ENCODE measurements at regions not wholly inside any gene's neighbourhood (a gene's known extent, or its start where the extent isn't known, plus 50 kb on each side); places are given as distances from the start of the nearest gene placed in this dataset.
"Not testable (repeated sequence)": the region's sequence is repeated elsewhere in the genome, so short reads cannot be mapped to it uniquely, and the experiment has no call there.

GRCh38 chr10:37067576-37067975 is 57.8 kb upstream of the ANKRD30A start:
- Mint-ChIP-seq H3K27ac (no peak overlapping the region), H3K27me3 (no peaks in the 10 kb centered on the region), H3K9me3 (peaks cover 19 to 35% (median 26%) of the 10 kb centered on the region in 3 donors), H3K36me3 (no peaks in the 10 kb centered on the region), H3K4me1 (no peaks in the 10 kb centered on the region), H3K4me3 (no peak overlapping the region)
- CTCF ChIA-PET: no interaction called here
- Histone ChIP-seq H3K27me3 (replicated peaks in 1 of 2; ENCODE audit: control insufficient read depth in 2 of 2, extremely low read depth in 1 of 2, insufficient read depth in 2 of 2, low read length in 1 of 2) (no peaks in the 10 kb centered on the region), H3K36me3 (ENCODE audit: control insufficient read depth in 2 of 2, extremely low read depth in 1 of 2, insufficient read depth in 1 of 2, low read length in 1 of 2) (no peaks in the 10 kb centered on the region), H3K27ac (ENCODE audit: low read length) (no peak overlapping the region), H3K4me3 (ENCODE audit: control insufficient read depth in 1 of 2, extremely low read depth in 1 of 2, low read length in 1 of 2) (no peak overlapping the region), H3K4me1 (ENCODE audit: control insufficient read depth in 1 of 2, extremely low read depth in 1 of 2, insufficient read depth in 2 of 2, low read length in 2 of 2) (no peaks in the 10 kb centered on the region), H3K9me3 (no peaks in the 10 kb centered on the region)
- ATAC-seq (replicated peaks in 1 of 4) (no peak), DNase-seq (no peak)
- WGBS (ENCODE audit: insufficient coverage): 92% methylated on average over 5 of the region's 7 CpGs
- POLR2A ChIA-PET: no interaction called here

GRCh38 chr10:37062296-37062695 is 63.1 kb upstream of the ANKRD30A start:
- H3K27ac Mint-ChIP-seq; H3K4me1 ChIP-seq (ENCODE audit: control insufficient read depth in 1 of 2, extremely low read depth in 1 of 2, insufficient read depth in 2 of 2, low read length in 2 of 2); H3K36me3 ChIP-seq (ENCODE audit: control insufficient read depth in 2 of 2, extremely low read depth in 1 of 2, insufficient read depth in 1 of 2, low read length in 1 of 2); CTCF ChIA-PET; H3K9me3 ChIP-seq; ATAC-seq (replicated peaks in 1 of 4); H3K27ac ChIP-seq (ENCODE audit: low read length); H3K4me1 Mint-ChIP-seq; H3K4me3 ChIP-seq (ENCODE audit: control insufficient read depth in 1 of 2, extremely low read depth in 1 of 2, low read length in 1 of 2); H3K36me3 Mint-ChIP-seq; POLR2A ChIA-PET; H3K4me3 Mint-ChIP-seq; DNase-seq; H3K27me3 Mint-ChIP-seq; H3K27me3 ChIP-seq (replicated peaks in 1 of 2; ENCODE audit: control insufficient read depth in 2 of 2, extremely low read depth in 1 of 2, insufficient read depth in 2 of 2, low read length in 1 of 2): not testable (repeated sequence)
- no CpG with 5 or more reads among the region's 16 CpGs for WGBS (ENCODE audit: insufficient coverage)
- peaks cover 13 to 26% (median 17%) of the 10 kb centered on the region in 3 donors for H3K9me3 Mint-ChIP-seq

GRCh38 chr10:37057261-37057660 is 68.1 kb upstream of the ANKRD30A start:
- Histone ChIP-seq H3K27ac (ENCODE audit: low read length) (no peak overlapping the region), H3K27me3 (replicated peaks in 1 of 2; ENCODE audit: control insufficient read depth in 2 of 2, extremely low read depth in 1 of 2, insufficient read depth in 2 of 2, low read length in 1 of 2) (no peaks in the 10 kb centered on the region), H3K9me3 (no peaks in the 10 kb centered on the region), H3K36me3 (ENCODE audit: control insufficient read depth in 2 of 2, extremely low read depth in 1 of 2, insufficient read depth in 1 of 2, low read length in 1 of 2) (no peaks in the 10 kb centered on the region), H3K4me1 (ENCODE audit: control insufficient read depth in 1 of 2, extremely low read depth in 1 of 2, insufficient read depth in 2 of 2, low read length in 2 of 2) (no peaks in the 10 kb centered on the region), H3K4me3 (ENCODE audit: control insufficient read depth in 1 of 2, extremely low read depth in 1 of 2, low read length in 1 of 2) (no peak overlapping the region)
- ChIA-PET POLR2A (no interaction called here), CTCF (no interaction called here)
- no CpG with 5 or more reads among the region's 1 CpG for WGBS (ENCODE audit: insufficient coverage)
- Mint-ChIP-seq H3K36me3 (no peaks in the 10 kb centered on the region), H3K9me3 (peaks cover 8 to 12% (median 10%) of the 10 kb centered on the region in 3 donors), H3K4me3 (no peak overlapping the region), H3K27ac (no peak overlapping the region), H3K27me3 (no peaks in the 10 kb centered on the region), H3K4me1 (no peaks in the 10 kb centered on the region)
- ATAC-seq (replicated peaks in 1 of 4) (no peak), DNase-seq (no peak)

GRCh38 chr10:37053476-37053875 is 71.9 kb upstream of the ANKRD30A start:
- Histone ChIP-seq H3K4me3 (ENCODE audit: control insufficient read depth in 1 of 2, extremely low read depth in 1 of 2, low read length in 1 of 2) (no peak overlapping the region), H3K4me1 (ENCODE audit: control insufficient read depth in 1 of 2, extremely low read depth in 1 of 2, insufficient read depth in 2 of 2, low read length in 2 of 2) (no peaks in the 10 kb centered on the region), H3K9me3 (no peaks in the 10 kb centered on the region), H3K27me3 (replicated peaks in 1 of 2; ENCODE audit: control insufficient read depth in 2 of 2, extremely low read depth in 1 of 2, insufficient read depth in 2 of 2, low read length in 1 of 2) (no peaks in the 10 kb centered on the region), H3K27ac (ENCODE audit: low read length) (no peak overlapping the region), H3K36me3 (ENCODE audit: control insufficient read depth in 2 of 2, extremely low read depth in 1 of 2, insufficient read depth in 1 of 2, low read length in 1 of 2) (no peaks in the 10 kb centered on the region)
- H3K27ac Mint-ChIP-seq: no peak overlapping the region
- no peak for DNase-seq
- POLR2A ChIA-PET: no interaction called here
- H3K4me3 Mint-ChIP-seq: no peak overlapping the region
- H3K36me3 Mint-ChIP-seq: no peaks in the 10 kb centered on the region
- ATAC-seq (replicated peaks in 1 of 4): no peak
- WGBS (ENCODE audit: insufficient coverage): no CpG with 5 or more reads among the region's 3 CpGs
- CTCF ChIA-PET: no interaction called here
- H3K9me3 Mint-ChIP-seq: peaks cover 12 to 21% (median 17%) of the 10 kb centered on the region in 3 donors
- no peaks in the 10 kb centered on the region for H3K4me1 Mint-ChIP-seq
- no peaks in the 10 kb centered on the region for H3K27me3 Mint-ChIP-seq

- POLR2A ChIA-PET; H3K9me3 ChIP-seq; H3K36me3 ChIP-seq (ENCODE audit: control insufficient read depth in 2 of 2, extremely low read depth in 1 of 2, insufficient read depth in 1 of 2, low read length in 1 of 2); H3K4me3 Mint-ChIP-seq; H3K27ac ChIP-seq (ENCODE audit: low read length); H3K4me3 ChIP-seq (ENCODE audit: control insufficient read depth in 1 of 2, extremely low read depth in 1 of 2, low read length in 1 of 2); H3K27me3 Mint-ChIP-seq; ATAC-seq (replicated peaks in 1 of 4); H3K4me1 ChIP-seq (ENCODE audit: control insufficient read depth in 1 of 2, extremely low read depth in 1 of 2, insufficient read depth in 2 of 2, low read length in 2 of 2); H3K27me3 ChIP-seq (replicated peaks in 1 of 2; ENCODE audit: control insufficient read depth in 2 of 2, extremely low read depth in 1 of 2, insufficient read depth in 2 of 2, low read length in 1 of 2); H3K36me3 Mint-ChIP-seq; H3K4me1 Mint-ChIP-seq; DNase-seq; H3K27ac Mint-ChIP-seq; CTCF ChIA-PET: not testable (repeated sequence)
- WGBS (ENCODE audit: insufficient coverage): 78% methylated on average over 4 of the region's 5 CpGs
- peaks cover 8 to 27% (median 25%) of the 10 kb centered on the region in 3 donors for H3K9me3 Mint-ChIP-seq
Observed at GRCh38 chr10:37049982-37050381, 75.4 kb upstream of the ANKRD30A start.

GRCh38 chr10:37044319-37044718 is 81.1 kb upstream of the ANKRD30A start:
- H3K4me1 ChIP-seq (ENCODE audit: control insufficient read depth in 1 of 2, extremely low read depth in 1 of 2, insufficient read depth in 2 of 2, low read length in 2 of 2); H3K27ac Mint-ChIP-seq; H3K4me3 Mint-ChIP-seq; H3K27me3 Mint-ChIP-seq; H3K36me3 Mint-ChIP-seq; CTCF ChIA-PET; H3K27ac ChIP-seq (ENCODE audit: low read length); H3K27me3 ChIP-seq (replicated peaks in 1 of 2; ENCODE audit: control insufficient read depth in 2 of 2, extremely low read depth in 1 of 2, insufficient read depth in 2 of 2, low read length in 1 of 2); H3K9me3 ChIP-seq; H3K36me3 ChIP-seq (ENCODE audit: control insufficient read depth in 2 of 2, extremely low read depth in 1 of 2, insufficient read depth in 1 of 2, low read length in 1 of 2); DNase-seq; H3K4me1 Mint-ChIP-seq; ATAC-seq (replicated peaks in 1 of 4); H3K4me3 ChIP-seq (ENCODE audit: control insufficient read depth in 1 of 2, extremely low read depth in 1 of 2, low read length in 1 of 2): not testable (repeated sequence)
- H3K9me3 Mint-ChIP-seq: peaks cover 7 to 25% (median 19%) of the 10 kb centered on the region in 3 donors
- 81% methylated on average over 3 of the region's 10 CpGs for WGBS (ENCODE audit: insufficient coverage)
- POLR2A ChIA-PET: interaction anchor here in 1 of 2 donors (0.8 kb wide), 1 partner anchor 35 kb away, joined by 3 read pairs; no protein-coding TSS in a partner anchor

GRCh38 chr10:37035853-37036252 is 89.5 kb upstream of the ANKRD30A start:
- Mint-ChIP-seq H3K27me3 (no peaks in the 10 kb centered on the region), H3K4me1 (no peaks in the 10 kb centered on the region), H3K9me3 (peaks cover 9 to 23% (median 19%) of the 10 kb centered on the region in 3 donors), H3K27ac (no peak overlapping the region), H3K36me3 (no peaks in the 10 kb centered on the region), H3K4me3 (no peak overlapping the region)
- CTCF ChIA-PET: no interaction called here
- H3K27me3 ChIP-seq (replicated peaks in 1 of 2; ENCODE audit: control insufficient read depth in 2 of 2, extremely low read depth in 1 of 2, insufficient read depth in 2 of 2, low read length in 1 of 2): no peaks in the 10 kb centered on the region
- no peaks in the 10 kb centered on the region for H3K36me3 ChIP-seq (ENCODE audit: control insufficient read depth in 2 of 2, extremely low read depth in 1 of 2, insufficient read depth in 1 of 2, low read length in 1 of 2)
- H3K27ac ChIP-seq (ENCODE audit: low read length): no peak overlapping the region
- H3K9me3 ChIP-seq: no peaks in the 10 kb centered on the region
- no peak overlapping the region for H3K4me3 ChIP-seq (ENCODE audit: control insufficient read depth in 1 of 2, extremely low read depth in 1 of 2, low read length in 1 of 2)
- ATAC-seq (replicated peaks in 1 of 4): no peak
- WGBS (ENCODE audit: insufficient coverage): no CpG with 5 or more reads among the region's 1 CpG
- POLR2A ChIA-PET: no interaction called here
- DNase-seq: no peak
- no peaks in the 10 kb centered on the region for H3K4me1 ChIP-seq (ENCODE audit: control insufficient read depth in 1 of 2, extremely low read depth in 1 of 2, insufficient read depth in 2 of 2, low read length in 2 of 2)
